IMR-90 (cell line): ENCODE measurements at regions not wholly inside any gene's neighbourhood (a gene's known extent, or its start where the extent isn't known, plus 50 kb on each side); places are given as distances from the start of the nearest gene placed in this dataset.

Experiments used
- ATAC-seq: fragments of 200-7000 bp; cut with Tn5 transposase; 2 replicates; pipeline ENCODE4 v1.9.1; 2020; ENCODE audit warnings: low read depth, mild to moderate bottlenecking, moderate library complexity
- BruUV-seq: library from RNA; stranded (reverse); fragments of 400-500 nt; replicated peaks from 2 replicates; lab custom pipeline; 2021; lab: Mats Ljungman, UMichigan
- CTCF ChIA-PET: fragments of 300-600 bp; formaldehyde crosslinking; extraction: SDS; loops from one replicate; lab custom pipeline; 2021; ENCODE audit warnings: antibody characterized with exemption; lab: Yijun Ruan, JAX
- POLR2A ChIA-PET: fragments of 300-600 bp; sonication (Branson Sonifier 250); formaldehyde crosslinking; loops from one replicate; lab custom pipeline; 2022; ENCODE audit warnings: antibody characterized with exemption; ENCODE audit not compliant: unreplicated experiment; lab: Charles Lee
- DNase-seq: peaks from one replicate; pipeline ENCODE4 v3.0.0; 2013
- H2AFZ ChIP-seq: replicated peaks from 2 replicates; pipeline ENCODE3; 2013; ENCODE audit warnings: low read length, mild to moderate bottlenecking; ENCODE audit not compliant: poor library complexity
- H2AK5ac ChIP-seq: 2 replicates; pipeline ENCODE4 v1.6.1; 2013; ENCODE audit warnings: low read depth, low read length, inconsistent platforms
- H2AK9ac ChIP-seq: replicated peaks from 2 replicates; pipeline ENCODE3; 2013; ENCODE audit warnings: mild to moderate bottlenecking, low read depth, low read length, moderate library complexity; ENCODE audit not compliant: poor library complexity
- H2BK120ac ChIP-seq: 2 replicates; pipeline ENCODE4 v1.6.1; 2013; ENCODE audit warnings: low read depth, low read length, inconsistent platforms
- H2BK15ac ChIP-seq: 3 replicates; pipeline ENCODE4 v1.6.1; 2013; ENCODE audit warnings: low read depth, low read length, inconsistent platforms
- H2BK20ac ChIP-seq: 2 replicates; pipeline ENCODE4 v1.6.1; 2013; ENCODE audit warnings: low read depth, mild to moderate bottlenecking, inconsistent platforms, low read length, moderate library complexity
- H2BK5ac ChIP-seq: 2 replicates; pipeline ENCODE4 v1.6.1; 2013; ENCODE audit warnings: mild to moderate bottlenecking, low read depth, low read length, inconsistent platforms; ENCODE audit not compliant: poor library complexity, severe bottlenecking
- H3K14ac ChIP-seq: replicated peaks from 2 replicates; pipeline ENCODE4 v1.6.1; 2013; ENCODE audit warnings: low read depth, low read length, inconsistent platforms
- H3K18ac ChIP-seq: 2 replicates; pipeline ENCODE4 v1.6.1; 2013; ENCODE audit warnings: low read depth, low read length, control low read depth
- H3K23ac ChIP-seq: 2 replicates; pipeline ENCODE4 v1.6.1; 2013; ENCODE audit warnings: low read depth, low read length, inconsistent platforms
- H3K27ac ChIP-seq: 2 replicates; pipeline ENCODE4 v1.5.1; 2013; ENCODE audit warnings: mild to moderate bottlenecking, control low read depth, low read length; ENCODE audit not compliant: insufficient read depth
- H3K27me3 ChIP-seq: 2 replicates; pipeline ENCODE4 v1.6.1; 2013; ENCODE audit warnings: low read length; ENCODE audit not compliant: control insufficient read depth, insufficient read depth
- H3K36me3 ChIP-seq: 2 replicates; pipeline ENCODE4 v1.6.1; 2013; ENCODE audit warnings: low read length, mixed read lengths; ENCODE audit not compliant: control insufficient read depth, insufficient read depth
- H3K4ac ChIP-seq: 2 replicates; pipeline ENCODE4 v1.6.1; 2013; ENCODE audit warnings: low read depth, low read length, inconsistent platforms
- H3K4me1 ChIP-seq: 2 replicates; pipeline ENCODE4 v1.6.1; 2013; ENCODE audit warnings: low read length, mixed read lengths; ENCODE audit not compliant: control insufficient read depth, insufficient read depth
- H3K4me2 ChIP-seq: 2 replicates; pipeline ENCODE4 v1.6.1; 2013; ENCODE audit warnings: low read depth, mild to moderate bottlenecking, control low read depth, low read length, moderate library complexity
- H3K4me3 ChIP-seq: 2 replicates; pipeline ENCODE4 v1.5.1; 2013; ENCODE audit warnings: low read depth, mild to moderate bottlenecking, control low read depth, low read length, moderate library complexity; ENCODE audit not compliant: insufficient read depth
- H3K56ac ChIP-seq: 2 replicates; pipeline ENCODE4 v1.6.1; 2013; ENCODE audit warnings: low read length, inconsistent platforms; ENCODE audit not compliant: insufficient read depth; ENCODE audit errors: extremely low read depth
- H3K79me1 ChIP-seq, 2 experiments: 2 replicates each; pipeline ENCODE4 v1.6.1; 2013; ENCODE audit warnings: low read length in 2 of 2, inconsistent platforms in 1 of 2, low read depth in 1 of 2
- H3K9ac ChIP-seq: 2 replicates; pipeline ENCODE4 v1.6.1; 2013; ENCODE audit warnings: low read depth, low read length, control low read depth
- H3K9me1 ChIP-seq: 2 replicates; pipeline ENCODE4 v1.6.1; 2013; ENCODE audit warnings: low read length, inconsistent platforms; ENCODE audit not compliant: insufficient read depth
- H3K9me3 ChIP-seq: 2 replicates; pipeline ENCODE4 v1.6.1; 2013; ENCODE audit warnings: low read length; ENCODE audit not compliant: control insufficient read depth, insufficient read depth
- H4K20me1 ChIP-seq: 2 replicates; pipeline ENCODE4 v1.6.1; 2013; ENCODE audit warnings: low read length, inconsistent platforms; ENCODE audit not compliant: insufficient read depth
- H4K5ac ChIP-seq: 2 replicates; pipeline ENCODE4 v1.6.1; 2013; ENCODE audit warnings: mild to moderate bottlenecking, low read depth, low read length, control low read depth
- H4K8ac ChIP-seq, 2 experiments: 2 replicates each; pipeline ENCODE4 v1.6.1; 2013; ENCODE audit warnings: low read depth in 2 of 2, low read length in 2 of 2, control low read depth in 1 of 2, inconsistent platforms in 1 of 2
- H4K91ac ChIP-seq: 2 replicates; pipeline ENCODE4 v1.6.1; 2013; ENCODE audit warnings: low read depth, low read length, inconsistent platforms; ENCODE audit not compliant: insufficient read depth
- BHLHE40 ChIP-seq: fragments of 150-350 bp; IDR thresholded peaks from 2 replicates; pipeline ENCODE4 v1.6.1; 2016; ENCODE audit warnings: mild to moderate bottlenecking, low read depth, low read length
- CEBPB ChIP-seq: IDR thresholded peaks from 2 replicates; pipeline ENCODE4 v1.6.1; 2012; ENCODE audit warnings: low read depth, low read length, improper control_type of control experiment
- CHD1 ChIP-seq: IDR thresholded peaks from 2 replicates; pipeline ENCODE4 v1.6.1; 2012; ENCODE audit warnings: low read depth, low read length, improper control_type of control experiment
- FOS ChIP-seq: fragments of 150-350 bp; IDR thresholded peaks from 2 replicates; pipeline ENCODE4 v1.6.1; 2016; ENCODE audit warnings: low read depth, low read length
- MAZ ChIP-seq: IDR thresholded peaks from 2 replicates; pipeline ENCODE4 v1.6.1; 2012; ENCODE audit warnings: low read depth, mild to moderate bottlenecking, low read length, improper control_type of control experiment, moderate library complexity, borderline replicate concordance
- MXI1 ChIP-seq: IDR thresholded peaks from 2 replicates; pipeline ENCODE4 v1.6.1; 2012; ENCODE audit warnings: low read depth, mild to moderate bottlenecking, low read length, moderate library complexity, borderline replicate concordance
- NFE2L2 ChIP-seq: fragments of 150-350 bp; IDR thresholded peaks from 2 replicates; pipeline ENCODE4 v1.6.1; 2016; ENCODE audit warnings: low read depth, mild to moderate bottlenecking, low read length
- POLR2A ChIP-seq: IDR thresholded peaks from 2 replicates; pipeline ENCODE4 v1.6.1; 2012; ENCODE audit warnings: mild to moderate bottlenecking, low read depth, low read length
- RAD21 ChIP-seq: IDR thresholded peaks from 2 replicates; pipeline ENCODE4 v1.6.1; 2012; ENCODE audit warnings: low read length, improper control_type of control experiment
- RCOR1 ChIP-seq: IDR thresholded peaks from 2 replicates; pipeline ENCODE4 v1.6.1; 2012; ENCODE audit warnings: mild to moderate bottlenecking, low read length, improper control_type of control experiment; ENCODE audit not compliant: insufficient replicate concordance
- RFX5 ChIP-seq: IDR thresholded peaks from 2 replicates; pipeline ENCODE4 v1.8.0; 2012; ENCODE audit warnings: low read depth, mild to moderate bottlenecking, low read length, moderate library complexity
- SMC3 ChIP-seq: fragments of 150-350 bp; IDR thresholded peaks from 2 replicates; pipeline ENCODE4 v1.6.1; 2016; ENCODE audit warnings: low read depth, mild to moderate bottlenecking, antibody characterized with exemption, low read length, moderate library complexity
- WGBS, 2 experiments: methylation state at CpG; one replicate each; pipeline versions ENCODE4 v1.1.5 to v1.1.7; 2013; ENCODE audit warnings: missing lambda C conversion rate in 2 of 2; ENCODE audit not compliant: insufficient read length in 1 of 2; ENCODE audit errors: extremely low coverage in 2 of 2; 5-methylcytosine and 5-hydroxymethylcytosine counted together
- dilution Hi-C: fragments of 300-500 bp; cut with HindIII; formaldehyde crosslinking; loops from one replicate; pipeline ENCODE4 v1.14.3; 2018; ENCODE audit warnings: low sequenced_read_pairs; ENCODE audit not compliant: unreplicated experiment
- in situ Hi-C: fragments of 300-500 bp; cut with MboI; formaldehyde crosslinking; loops from 3 replicates; pipeline ENCODE4 v1.14.3; 2019; ENCODE audit warnings: low sequenced_read_pairs, inconsistent platforms, mixed read lengths
- intact Hi-C: fragments of 100-400 bp; cut with micrococcal nuclease; formaldehyde crosslinking; loops from 2 replicates; pipeline ENCODE4 v1.10.0; 2022
- TF ChIP-seq, protein P1 (sequence below): conservative IDR thresholded peaks from 2 replicates; pipeline ENCODE4 v1.5.1; 2012; ENCODE audit warnings: mild to moderate bottlenecking, low read depth, low read length, improper control_type of control experiment
- TF ChIP-seq, protein P2 (sequence below): fragments of 150-350 bp; IDR thresholded peaks from 2 replicates; pipeline ENCODE4 v1.6.1; 2017; ENCODE audit warnings: mild to moderate bottlenecking, antibody characterized with exemption, low read length, low read depth
- TF ChIP-seq, protein P3 (sequence below): fragments of 150-350 bp; IDR thresholded peaks from 2 replicates; pipeline ENCODE4 v1.6.1; 2016; ENCODE audit warnings: low read depth, mild to moderate bottlenecking, low read length, moderate library complexity, borderline replicate concordance

DNA sequence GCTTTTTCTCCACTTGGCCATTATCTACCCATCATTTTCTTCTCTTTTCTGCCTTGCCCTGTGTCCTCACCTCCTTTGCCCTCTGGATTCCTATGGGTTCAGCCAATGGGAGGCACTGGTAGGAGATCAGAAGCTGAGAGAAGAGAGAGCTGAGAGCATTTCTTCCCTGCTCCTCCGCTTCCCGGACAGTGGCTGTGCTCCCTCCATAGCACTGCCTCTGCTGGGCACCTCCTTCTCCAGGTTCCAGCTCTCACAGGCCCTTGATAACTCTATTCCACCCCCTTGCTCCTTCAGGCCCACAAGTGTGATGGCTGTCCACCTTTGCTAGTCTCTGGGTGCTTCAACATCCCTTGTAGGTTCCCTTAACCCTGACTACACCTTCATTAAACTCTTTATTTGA is 79.6 kb downstream of the LSM5 start:
- Histone ChIP-seq H3K36me3 (no peaks in the 10 kb centered on the region), H3K4ac (no peak overlapping the region), H3K27me3 (no peaks in the 10 kb centered on the region), H3K4me2 (no peak overlapping the region), H3K9me3 (no peaks in the 10 kb centered on the region), H3K79me1 (no peaks in the 10 kb centered on the region), H3K14ac (no peak overlapping the region), H3K9ac (no peak overlapping the region), H3K4me3 (no peak overlapping the region), H2BK5ac (no peak overlapping the region), H4K8ac (no peak overlapping the region), H3K56ac (no peak overlapping the region), H2AK5ac (no peak overlapping the region), H3K23ac (no peak overlapping the region), H2BK20ac (no peak overlapping the region), H2BK120ac (no peak overlapping the region), H2BK15ac (no peak overlapping the region), H3K18ac (no peak overlapping the region), H4K5ac (no peak overlapping the region), H3K4me1 (no peaks in the 10 kb centered on the region), H2AFZ (no peak overlapping the region), H3K27ac (no peak overlapping the region), H3K9me1 (no peaks in the 10 kb centered on the region; the same call in 1 of the 2 replicates), H4K91ac (no peak overlapping the region), H4K20me1 (no peaks in the 10 kb centered on the region), H2AK9ac (no peak overlapping the region)
- BruUV-seq: no TSS peak
- dilution Hi-C loops (no loop called here), in situ Hi-C loops (no loop called here), intact Hi-C loops (no loop called here)
- CTCF ChIA-PET: no interaction called here
- no CpG with 5 or more reads among the region's 2 CpGs for WGBS, 2 experiments
- ATAC-seq: no peak
- TF ChIP-seq RCOR1 (no peak), NFE2L2 (no peak), RFX5 (no peak), BHLHE40 (no peak), FOS (no peak), SMC3 (no peak), CHD1 (no peak), MAZ (no peak), CEBPB (no peak), MXI1 (no peak), POLR2A (no peak), RAD21 (no peak)
- TF ChIP-seq, protein P1, sequence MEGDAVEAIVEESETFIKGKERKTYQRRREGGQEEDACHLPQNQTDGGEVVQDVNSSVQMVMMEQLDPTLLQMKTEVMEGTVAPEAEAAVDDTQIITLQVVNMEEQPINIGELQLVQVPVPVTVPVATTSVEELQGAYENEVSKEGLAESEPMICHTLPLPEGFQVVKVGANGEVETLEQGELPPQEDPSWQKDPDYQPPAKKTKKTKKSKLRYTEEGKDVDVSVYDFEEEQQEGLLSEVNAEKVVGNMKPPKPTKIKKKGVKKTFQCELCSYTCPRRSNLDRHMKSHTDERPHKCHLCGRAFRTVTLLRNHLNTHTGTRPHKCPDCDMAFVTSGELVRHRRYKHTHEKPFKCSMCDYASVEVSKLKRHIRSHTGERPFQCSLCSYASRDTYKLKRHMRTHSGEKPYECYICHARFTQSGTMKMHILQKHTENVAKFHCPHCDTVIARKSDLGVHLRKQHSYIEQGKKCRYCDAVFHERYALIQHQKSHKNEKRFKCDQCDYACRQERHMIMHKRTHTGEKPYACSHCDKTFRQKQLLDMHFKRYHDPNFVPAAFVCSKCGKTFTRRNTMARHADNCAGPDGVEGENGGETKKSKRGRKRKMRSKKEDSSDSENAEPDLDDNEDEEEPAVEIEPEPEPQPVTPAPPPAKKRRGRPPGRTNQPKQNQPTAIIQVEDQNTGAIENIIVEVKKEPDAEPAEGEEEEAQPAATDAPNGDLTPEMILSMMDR: no peak
- TF ChIP-seq, protein P2, sequence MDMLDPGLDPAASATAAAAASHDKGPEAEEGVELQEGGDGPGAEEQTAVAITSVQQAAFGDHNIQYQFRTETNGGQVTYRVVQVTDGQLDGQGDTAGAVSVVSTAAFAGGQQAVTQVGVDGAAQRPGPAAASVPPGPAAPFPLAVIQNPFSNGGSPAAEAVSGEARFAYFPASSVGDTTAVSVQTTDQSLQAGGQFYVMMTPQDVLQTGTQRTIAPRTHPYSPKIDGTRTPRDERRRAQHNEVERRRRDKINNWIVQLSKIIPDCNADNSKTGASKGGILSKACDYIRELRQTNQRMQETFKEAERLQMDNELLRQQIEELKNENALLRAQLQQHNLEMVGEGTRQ: no peak
- TF ChIP-seq, protein P3, sequence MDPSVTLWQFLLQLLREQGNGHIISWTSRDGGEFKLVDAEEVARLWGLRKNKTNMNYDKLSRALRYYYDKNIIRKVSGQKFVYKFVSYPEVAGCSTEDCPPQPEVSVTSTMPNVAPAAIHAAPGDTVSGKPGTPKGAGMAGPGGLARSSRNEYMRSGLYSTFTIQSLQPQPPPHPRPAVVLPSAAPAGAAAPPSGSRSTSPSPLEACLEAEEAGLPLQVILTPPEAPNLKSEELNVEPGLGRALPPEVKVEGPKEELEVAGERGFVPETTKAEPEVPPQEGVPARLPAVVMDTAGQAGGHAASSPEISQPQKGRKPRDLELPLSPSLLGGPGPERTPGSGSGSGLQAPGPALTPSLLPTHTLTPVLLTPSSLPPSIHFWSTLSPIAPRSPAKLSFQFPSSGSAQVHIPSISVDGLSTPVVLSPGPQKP: no peak
- POLR2A ChIA-PET: no interaction called here
- no peak for DNase-seq
